GM12878 (cell line): ENCODE measurements at regions not wholly inside any gene's neighbourhood (a gene's known extent, or its start where the extent isn't known, plus 50 kb on each side); places are given as distances from the start of the nearest gene placed in this dataset.

Experiments
- CTCF ChIP-seq, 3 experiments: IDR thresholded peaks in 2 of 3; conservative IDR thresholded peaks in 1 of 3; 2 replicates each; pipeline ENCODE4 v1.5.1; 2011; ENCODE audit warnings: low read depth in 3 of 3, low read length in 3 of 3, mild to moderate bottlenecking in 3 of 3, control low read depth in 2 of 3, moderate library complexity in 2 of 3, inconsistent platforms in 1 of 3, mixed read lengths in 1 of 3; ENCODE audit not compliant: control insufficient read depth in 2 of 3, insufficient read depth in 1 of 3; ENCODE audit errors: extremely low read depth in 1 of 3
- HDAC6 ChIP-seq: fragments of 200-600 bp; sonication (generic); IDR thresholded peaks from one replicate; pipeline ENCODE4 v1.8.0; 2017; ENCODE audit warnings: antibody characterized with exemption; ENCODE audit not compliant: unreplicated experiment
- JUND ChIP-seq: IDR thresholded peaks from 2 replicates; pipeline ENCODE4 v1.6.1; 2012; ENCODE audit warnings: low read depth, mild to moderate bottlenecking, low read length, improper control_type of control experiment, moderate library complexity
- ZNF274 ChIP-seq: IDR thresholded peaks from one replicate; pipeline ENCODE4 v1.8.0; 2011; ENCODE audit not compliant: insufficient read length, insufficient read depth

DNA sequence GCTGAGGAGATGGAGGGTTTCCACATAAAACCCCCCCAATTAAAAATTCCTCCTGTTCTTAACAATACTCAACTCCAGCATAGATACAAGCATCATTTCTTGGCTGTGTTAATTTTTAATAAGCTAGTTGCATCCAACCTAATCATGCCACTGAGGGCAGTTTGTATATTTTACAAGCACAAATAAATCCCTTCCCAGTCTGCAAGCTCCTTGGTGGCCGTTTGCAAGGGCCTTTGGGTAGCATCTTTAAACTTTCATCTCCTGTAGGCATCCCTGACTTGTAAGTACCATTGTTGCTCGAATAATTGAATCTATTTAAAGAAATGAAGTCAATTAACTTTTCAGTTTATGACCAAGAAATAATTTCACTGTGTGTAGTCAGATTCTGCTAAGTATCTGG lies 103.5 kb upstream of the AJAP1 start:
- TF ChIP-seq ZNF274: no peak
- no peak for TF ChIP-seq JUND
- no peak for TF ChIP-seq HDAC6
- no peak for TF ChIP-seq CTCF (IDR thresholded peaks at IDR 0.05 in 2 of 3, conservative IDR thresholded peaks at IDR 0.05 in 1 of 3; ENCODE audit: control insufficient read depth in 2 of 3, extremely low read depth in 1 of 3, insufficient read depth in 1 of 3, low read depth in 3 of 3, low read length in 3 of 3)
